HG03045 (cell line): ENCODE measurements at regions not wholly inside any gene's neighbourhood (a gene's known extent, or its start where the extent isn't known, plus 50 kb on each side); places are given as distances from the start of the nearest gene placed in this dataset.
"Not testable (repeated sequence)": the region's sequence is repeated elsewhere in the genome, so short reads cannot be mapped to it uniquely, and the experiment has no call there.

Experiments used
- ATAC-seq: cut with Tn5 transposase; IDR thresholded peaks from one replicate; pipeline ENCODE4 v1.9.1; 2021; ENCODE audit warnings: mild to moderate bottlenecking, moderate library complexity; ENCODE audit not compliant: unreplicated experiment

- ATAC-seq: no peak
These were observed 52.5 kb downstream of the RHOB start for GRCh38 chr2:20499387-20499786.

GRCh38 chr2:20501974-20502373 is 55.1 kb downstream of the RHOB start:
- ATAC-seq: no peak

GRCh38 chr2:20502496-20502895 is 55.6 kb downstream of the RHOB start:
- not testable (repeated sequence) for ATAC-seq

GRCh38 chr2:20504174-20504573 is 57.3 kb downstream of the RHOB start:
- ATAC-seq: no peak

GRCh38 chr2:20506201-20506685 is 59.4 kb downstream of the RHOB start:
- ATAC-seq: no peak

- peak; percentile 96 for ATAC-seq
These were observed 60.4 kb downstream of the RHOB start for GRCh38 chr2:20507166-20507692.

- ATAC-seq: no peak
These were observed 60.8 kb downstream of the RHOB start for GRCh38 chr2:20507711-20508110.

GRCh38 chr2:20509301-20509769 is 62.5 kb downstream of the RHOB start:
- ATAC-seq: no peak

- no peak for ATAC-seq
These were observed 63.1 kb downstream of the RHOB start for GRCh38 chr2:20509770-20510490.

- no peak for ATAC-seq
These were observed 64.3 kb downstream of the RHOB start for GRCh38 chr2:20511130-20511529.

GRCh38 chr2:20512061-20512605 is 65.3 kb downstream of the RHOB start:
- no peak for ATAC-seq

- ATAC-seq: no peak
These were observed 67.1 kb downstream of the RHOB start for GRCh38 chr2:20513946-20514345.

- ATAC-seq: no peak
These were observed 67.9 kb downstream of the RHOB start for GRCh38 chr2:20514596-20515269.

- no peak for ATAC-seq
These were observed 68.7 kb downstream of the RHOB start for GRCh38 chr2:20515290-20516220.

- ATAC-seq: no peak
These were observed 69.4 kb downstream of the RHOB start for GRCh38 chr2:20516291-20516645.

GRCh38 chr2:20516646-20517341 is 69.9 kb downstream of the RHOB start:
- peak; percentile 85 for ATAC-seq

GRCh38 chr2:20519309-20519708 is 72.4 kb downstream of the RHOB start:
- no peak for ATAC-seq

GRCh38 chr2:20520128-20520527 is 73.3 kb downstream of the RHOB start:
- no peak for ATAC-seq

- no peak for ATAC-seq
These were observed 74.3 kb downstream of the RHOB start for GRCh38 chr2:20521193-20521592.

- ATAC-seq: no peak
These were observed 74.9 kb downstream of the RHOB start for GRCh38 chr2:20521682-20522189.
